HG02852 (cell line): ENCODE measurements at regions not wholly inside any gene's neighbourhood (a gene's known extent, or its start where the extent isn't known, plus 50 kb on each side); places are given as distances from the start of the nearest gene placed in this dataset.
"Not testable (repeated sequence)": the region's sequence is repeated elsewhere in the genome, so short reads cannot be mapped to it uniquely, and the experiment has no call there.

Source experiments
- ATAC-seq: cut with Tn5 transposase; IDR thresholded peaks from one replicate; pipeline ENCODE4 v1.9.1; 2021; ENCODE audit warnings: mild to moderate bottlenecking, moderate library complexity; ENCODE audit not compliant: unreplicated experiment

GRCh38 chr2:16211341-16211740 is 271.0 kb downstream of the MYCN start:
- ATAC-seq: no peak

GRCh38 chr2:16210841-16211240 is 270.5 kb downstream of the MYCN start:
- no peak for ATAC-seq

- no peak for ATAC-seq
These were observed 269.4 kb downstream of the MYCN start for GRCh38 chr2:16209799-16210198.

- ATAC-seq: no peak
These were observed 268.6 kb downstream of the MYCN start for GRCh38 chr2:16208921-16209320.

DNA sequence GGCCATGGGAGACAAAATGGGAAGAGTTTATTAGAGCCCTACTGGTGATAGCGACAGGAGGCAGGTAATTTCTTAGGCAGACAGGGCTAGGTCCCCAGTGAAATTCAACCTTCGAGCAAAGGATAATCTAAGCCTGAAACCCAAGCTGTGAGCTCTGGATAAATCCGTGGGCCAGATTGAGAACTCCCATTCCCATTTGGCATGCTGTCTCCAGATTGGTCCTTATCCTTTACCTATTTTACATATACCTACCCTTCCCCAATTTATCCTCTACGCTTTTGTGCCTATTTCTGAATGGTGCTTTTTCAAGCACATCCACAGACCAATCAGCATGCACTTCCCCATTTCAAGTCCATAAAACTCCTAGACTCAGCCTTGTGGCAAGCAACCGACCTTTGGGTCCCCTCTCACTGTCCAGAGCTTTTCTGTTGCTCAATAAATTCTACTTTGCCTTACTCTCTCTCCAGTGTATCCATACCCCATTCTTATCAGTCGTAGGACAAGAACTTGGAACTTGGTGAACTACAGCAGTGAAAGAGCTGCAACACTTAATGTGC is 268.0 kb downstream of the MYCN start:
- ATAC-seq: no peak

DNA sequence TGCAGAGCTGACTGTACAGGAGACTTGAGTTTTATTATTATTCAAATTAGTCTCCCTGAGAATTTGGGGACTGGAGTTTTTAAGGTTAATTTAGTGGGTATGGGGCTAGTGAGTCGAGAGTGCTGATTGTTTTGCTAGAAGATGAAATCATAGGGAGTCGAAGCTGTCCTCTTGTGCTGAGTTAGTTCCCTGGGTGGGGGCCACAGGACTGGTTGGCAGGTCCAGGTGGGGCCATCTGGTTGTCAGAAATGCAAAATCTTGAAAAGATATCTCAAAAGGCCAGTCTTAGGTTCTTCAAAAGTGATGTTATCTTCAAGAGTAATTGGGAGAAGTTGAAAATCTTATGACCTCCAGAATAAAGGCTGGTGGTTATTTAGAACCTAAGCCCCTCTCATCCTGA is 267.3 kb downstream of the MYCN start:
- no peak for ATAC-seq

DNA sequence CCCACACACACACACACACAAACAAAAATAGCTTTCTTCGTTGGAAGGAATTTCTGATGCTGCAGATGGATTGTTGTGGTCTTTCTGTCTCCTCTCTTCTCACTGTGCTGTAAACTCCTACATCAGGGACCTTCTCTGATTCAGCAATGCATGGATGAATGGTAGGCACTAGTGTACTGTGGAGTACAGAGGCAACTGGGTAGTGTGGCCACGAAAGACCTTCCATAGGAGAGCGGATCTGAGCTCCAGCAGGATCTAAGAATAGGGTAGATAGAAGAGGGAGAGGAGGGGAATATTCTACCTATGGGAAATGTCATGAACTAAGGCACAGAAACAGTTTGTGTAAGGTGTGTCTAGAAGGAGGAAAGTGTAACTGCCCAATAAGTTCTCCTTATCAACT is 266.8 kb downstream of the MYCN start:
- ATAC-seq: no peak

- no peak for ATAC-seq
These were observed 266.0 kb downstream of the MYCN start for GRCh38 chr2:16206191-16206944.

- no peak for ATAC-seq
These were observed 265.3 kb downstream of the MYCN start for GRCh38 chr2:16205631-16206030.

DNA sequence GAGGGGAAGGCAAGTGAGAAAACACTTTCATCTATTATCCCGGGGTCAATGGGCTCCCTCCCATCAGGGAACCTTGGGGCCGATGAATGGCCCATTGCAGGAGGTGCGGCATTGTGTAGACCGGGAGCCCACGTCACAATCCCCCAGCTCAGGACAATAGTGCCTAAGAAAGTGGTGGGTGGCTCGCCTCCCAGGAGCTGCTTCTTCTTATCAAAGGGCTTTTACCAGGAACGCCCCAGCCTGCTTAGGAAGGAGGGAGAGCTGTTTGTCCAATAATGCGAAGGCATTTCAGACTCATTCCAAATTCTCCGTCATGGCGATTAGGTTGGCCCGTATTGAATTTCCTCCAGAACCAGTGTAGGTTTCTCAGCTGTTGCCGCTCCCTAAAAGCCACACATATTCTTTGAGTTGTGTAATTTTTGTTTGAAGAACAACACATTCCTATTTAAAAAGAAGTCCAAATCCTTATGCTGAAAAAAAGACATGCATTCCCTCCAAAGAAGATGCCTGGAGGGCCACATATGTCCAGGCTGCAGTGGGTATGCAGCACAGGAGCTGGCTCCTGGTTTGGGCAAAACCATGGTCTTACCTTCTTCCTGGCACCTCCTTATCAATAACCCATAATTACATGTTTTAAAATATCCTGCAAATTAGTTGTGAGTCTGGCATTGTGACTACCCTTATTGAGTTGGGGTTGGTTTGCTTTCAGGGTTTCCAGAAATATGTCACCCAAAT is 264.7 kb downstream of the MYCN start:
- ATAC-seq: no peak

GRCh38 chr2:16204251-16204650 is 263.9 kb downstream of the MYCN start:
- ATAC-seq: no peak

- no peak for ATAC-seq
These were observed 263.3 kb downstream of the MYCN start for GRCh38 chr2:16203691-16204090.

GRCh38 chr2:16203069-16203468 is 262.7 kb downstream of the MYCN start:
- no peak for ATAC-seq

DNA sequence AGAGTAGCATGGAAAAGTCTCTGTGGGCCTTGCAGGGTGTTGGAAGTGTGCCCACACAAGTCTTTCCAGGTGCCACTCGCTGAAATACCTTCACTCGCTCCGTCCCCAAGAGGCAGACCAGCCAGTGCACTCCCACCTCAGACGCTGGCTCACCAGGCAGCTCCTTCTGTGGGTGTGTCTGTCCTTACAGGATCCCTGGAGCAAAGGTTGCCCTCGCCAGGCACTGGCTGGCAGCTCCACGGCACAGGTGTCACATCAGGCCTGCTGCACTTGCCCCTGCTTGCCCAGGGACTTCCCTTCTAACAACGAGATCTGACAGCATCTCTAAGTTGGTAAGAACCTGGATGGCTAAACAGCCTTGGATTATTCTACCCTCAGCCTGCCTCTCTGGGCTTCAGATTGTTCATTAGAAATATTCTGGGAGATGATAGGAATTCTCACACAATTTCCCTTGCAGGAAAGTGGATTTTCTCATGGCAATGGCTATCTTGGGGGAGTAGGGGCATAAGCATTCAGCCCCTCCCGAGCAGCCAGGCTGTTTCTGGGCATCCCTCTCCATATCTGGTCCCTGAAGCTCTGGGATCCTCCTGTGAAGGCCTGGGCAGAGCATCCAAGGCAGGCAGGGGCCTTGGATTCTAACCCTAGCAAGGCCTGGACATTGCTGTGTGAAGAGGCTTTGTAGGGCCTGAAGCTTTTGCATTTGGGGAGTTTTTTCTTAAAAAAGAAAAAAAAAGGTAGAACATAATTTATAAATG is 262.1 kb downstream of the MYCN start:
- ATAC-seq: no peak

DNA sequence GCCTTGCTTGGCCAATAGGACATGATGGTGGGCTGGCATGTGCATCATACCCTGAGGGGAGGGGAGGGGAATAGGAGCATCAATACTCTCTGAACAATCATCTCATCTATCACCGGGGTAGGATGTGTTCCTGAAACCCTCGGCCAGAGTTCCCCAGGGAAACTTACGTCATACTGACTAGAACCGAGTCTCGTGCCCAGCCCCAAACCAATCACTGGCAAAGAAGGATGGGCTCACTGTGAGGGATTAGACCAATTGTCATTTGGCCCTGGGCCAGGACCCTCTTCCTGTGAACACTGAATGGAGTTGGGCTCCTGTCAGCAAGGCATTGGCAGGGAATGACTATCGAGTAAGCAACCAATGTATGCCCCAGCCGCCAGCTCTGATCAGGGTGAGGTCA is 261.5 kb downstream of the MYCN start:
- ATAC-seq: no peak

DNA sequence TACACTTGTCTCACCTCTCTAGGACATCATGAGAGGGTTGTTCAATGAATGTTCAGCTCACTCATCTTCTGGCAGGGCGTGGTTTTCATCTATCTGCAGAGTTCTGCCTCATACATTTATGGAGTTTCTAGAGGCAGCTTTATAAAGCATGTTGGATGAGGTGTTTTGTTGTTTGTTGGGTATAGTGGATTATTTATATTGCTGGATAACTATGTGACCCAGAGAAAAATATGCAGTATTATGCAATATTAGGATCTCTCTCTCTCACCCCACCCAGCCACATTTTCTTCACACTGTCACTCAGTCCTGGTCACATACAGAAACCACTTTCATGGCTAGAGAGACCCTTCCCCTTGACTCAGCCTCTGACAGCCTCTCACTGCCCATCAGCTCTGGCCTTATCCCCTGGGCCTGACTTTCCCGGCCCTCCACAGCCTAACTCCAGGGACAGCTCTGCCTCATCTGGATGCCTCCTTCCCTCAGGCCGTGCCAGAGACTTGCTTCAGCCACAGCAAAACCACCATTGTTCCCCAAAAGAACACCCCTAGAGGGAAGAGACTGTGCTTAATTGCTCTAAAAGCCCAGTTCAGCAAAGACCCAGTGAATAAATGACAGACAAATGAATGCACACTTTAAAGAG is 260.3 kb downstream of the MYCN start:
- ATAC-seq: no peak

- ATAC-seq: no peak
These were observed 259.7 kb downstream of the MYCN start for GRCh38 chr2:16199882-16200553.

GRCh38 chr2:16199241-16199640 is 258.9 kb downstream of the MYCN start:
- ATAC-seq: not testable (repeated sequence)

DNA sequence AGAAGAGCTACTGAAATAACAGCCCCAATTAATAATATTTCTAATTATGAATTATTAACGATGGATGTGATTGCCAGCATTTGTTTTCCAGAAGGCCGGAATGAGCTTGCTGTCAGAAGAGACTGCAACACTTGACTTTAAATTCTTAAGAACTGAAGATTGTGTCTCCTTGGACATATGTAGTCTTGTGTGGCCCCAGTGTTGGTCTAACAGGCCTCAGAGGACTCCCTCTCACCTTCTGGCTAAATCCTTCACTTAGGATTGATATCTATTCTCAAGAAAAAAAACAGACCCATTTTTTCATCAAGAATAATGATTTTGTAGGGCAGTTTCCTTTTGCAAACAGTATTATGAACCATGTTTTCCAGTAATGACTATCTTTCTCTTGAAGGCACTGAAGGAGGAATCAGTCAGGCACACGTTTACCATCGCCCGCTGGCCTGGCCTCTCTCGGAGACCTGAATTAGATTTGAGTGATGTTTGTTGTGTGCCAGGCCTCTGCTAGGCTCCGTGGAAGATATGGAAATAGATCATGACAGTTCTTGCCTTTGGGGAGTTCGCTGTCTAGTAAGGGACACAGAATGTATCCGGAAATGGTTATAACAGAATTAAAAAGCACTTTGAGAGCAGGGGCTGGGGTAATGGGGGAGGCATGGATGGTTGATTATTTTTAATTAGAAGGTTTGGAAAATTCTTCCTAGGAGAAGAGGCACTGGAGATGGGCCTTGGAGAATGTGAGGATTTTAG is 258.0 kb downstream of the MYCN start:
- ATAC-seq: no peak
